GM23338 (cell line): ENCODE measurements at regions not wholly inside any gene's neighbourhood (a gene's known extent, or its start where the extent isn't known, plus 50 kb on each side); places are given as distances from the start of the nearest gene placed in this dataset.

Experiments used
- CREB1 ChIP-seq: fragments of 250-450 bp; sonication (Bioruptor Pico); IDR thresholded peaks from 2 replicates; pipeline ENCODE4 v1.5.0; 2020; ENCODE audit warnings: low read depth, mild to moderate bottlenecking, moderate library complexity
- ETS1 ChIP-seq: IDR thresholded peaks from 2 replicates; pipeline ENCODE4 v1.6.1; 2016; ENCODE audit warnings: antibody characterized with exemption
- EZH2 ChIP-seq: fragments of 200-600 bp; sonication (generic); IDR thresholded peaks from one replicate; pipeline ENCODE4 v1.8.0; 2017; ENCODE audit warnings: antibody characterized with exemption, mild to moderate bottlenecking, low read depth; ENCODE audit not compliant: unreplicated experiment
- EZH2phosphoT487 ChIP-seq: fragments of 200-600 bp; sonication (generic); IDR thresholded peaks from one replicate; pipeline ENCODE4 v1.8.1; 2018; ENCODE audit warnings: antibody characterized with exemption; ENCODE audit not compliant: unreplicated experiment
- JUNB ChIP-seq: IDR thresholded peaks from one replicate; pipeline ENCODE4 v1.6.1; 2016; ENCODE audit warnings: antibody characterized with exemption; ENCODE audit not compliant: unreplicated experiment
- NANOG ChIP-seq: IDR thresholded peaks from 2 replicates; pipeline ENCODE4 v1.6.1; 2016; ENCODE audit warnings: antibody characterized with exemption, borderline replicate concordance
- POLR2AphosphoS5 ChIP-seq: IDR thresholded peaks from 2 replicates; pipeline ENCODE4 v1.6.1; 2016; ENCODE audit warnings: antibody characterized with exemption, low read depth
- STAT1 ChIP-seq: IDR thresholded peaks from one replicate; pipeline ENCODE4 v1.6.1; 2016; ENCODE audit warnings: antibody characterized with exemption; ENCODE audit not compliant: unreplicated experiment
- ZNF114 ChIP-seq: fragments of 250-450 bp; sonication (Bioruptor Pico); IDR thresholded peaks from 2 replicates; pipeline ENCODE4 v1.5.0; 2020; ENCODE audit warnings: mild to moderate bottlenecking, moderate library complexity
- ZNF331 ChIP-seq: fragments of 250-450 bp; sonication (Bioruptor Pico); IDR thresholded peaks from 2 replicates; pipeline ENCODE4 v1.5.0; 2020; ENCODE audit warnings: low read depth, mild to moderate bottlenecking, moderate library complexity
- TF ChIP-seq, protein P1 (sequence below), 2 experiments: fragments of 200-600 bp in 1 of 2; sonication (generic) in 1 of 2; conservative IDR thresholded peaks; 2 replicates each; pipeline versions ENCODE4 v1.5.1 to v1.6.1; 2016 to 2017; ENCODE audit warnings: antibody characterized with exemption in 2 of 2, low read depth in 2 of 2, mild to moderate bottlenecking in 2 of 2, moderate library complexity in 1 of 2
- TF ChIP-seq, protein P2 (sequence below): IDR thresholded peaks from one replicate; pipeline ENCODE4 v1.6.1; 2018; ENCODE audit warnings: antibody characterized with exemption; ENCODE audit not compliant: unreplicated experiment
- TF ChIP-seq, protein P3 (sequence below): fragments of 250-450 bp; sonication (Bioruptor Pico); IDR thresholded peaks from 2 replicates; pipeline ENCODE4 v1.5.0; 2020; ENCODE audit warnings: mild to moderate bottlenecking, moderate library complexity

DNA sequence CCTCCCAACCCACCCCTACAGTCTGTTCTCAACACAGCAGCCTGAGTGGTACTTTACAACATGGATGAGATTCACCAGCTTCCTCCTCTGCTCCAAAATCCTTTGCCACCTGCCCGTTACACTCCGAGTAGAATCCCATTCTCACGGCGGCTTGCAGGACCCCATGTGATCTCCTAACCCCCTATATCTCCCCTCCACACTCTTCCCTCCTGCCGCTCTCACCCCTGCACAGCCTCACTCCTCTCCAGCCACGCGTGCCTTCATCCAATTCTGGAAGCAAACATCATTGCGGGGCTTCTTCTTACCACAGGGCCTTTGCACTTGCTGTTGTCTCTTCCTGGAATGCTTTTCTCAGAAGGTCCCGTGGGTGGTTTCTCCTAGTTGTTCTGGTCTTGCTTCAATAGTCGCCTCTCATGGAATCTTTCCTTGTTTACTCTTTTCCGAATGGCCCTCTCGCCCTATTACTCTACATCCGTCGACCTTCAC lies 472.3 kb downstream of the CDH26 start:
- TF ChIP-seq, protein P1, sequence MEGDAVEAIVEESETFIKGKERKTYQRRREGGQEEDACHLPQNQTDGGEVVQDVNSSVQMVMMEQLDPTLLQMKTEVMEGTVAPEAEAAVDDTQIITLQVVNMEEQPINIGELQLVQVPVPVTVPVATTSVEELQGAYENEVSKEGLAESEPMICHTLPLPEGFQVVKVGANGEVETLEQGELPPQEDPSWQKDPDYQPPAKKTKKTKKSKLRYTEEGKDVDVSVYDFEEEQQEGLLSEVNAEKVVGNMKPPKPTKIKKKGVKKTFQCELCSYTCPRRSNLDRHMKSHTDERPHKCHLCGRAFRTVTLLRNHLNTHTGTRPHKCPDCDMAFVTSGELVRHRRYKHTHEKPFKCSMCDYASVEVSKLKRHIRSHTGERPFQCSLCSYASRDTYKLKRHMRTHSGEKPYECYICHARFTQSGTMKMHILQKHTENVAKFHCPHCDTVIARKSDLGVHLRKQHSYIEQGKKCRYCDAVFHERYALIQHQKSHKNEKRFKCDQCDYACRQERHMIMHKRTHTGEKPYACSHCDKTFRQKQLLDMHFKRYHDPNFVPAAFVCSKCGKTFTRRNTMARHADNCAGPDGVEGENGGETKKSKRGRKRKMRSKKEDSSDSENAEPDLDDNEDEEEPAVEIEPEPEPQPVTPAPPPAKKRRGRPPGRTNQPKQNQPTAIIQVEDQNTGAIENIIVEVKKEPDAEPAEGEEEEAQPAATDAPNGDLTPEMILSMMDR (conservative IDR thresholded peaks at IDR 0.05; ENCODE audit: low read depth in 2 of 2) = no peak
- TF ChIP-seq ZNF331 (CRISPR knock-in tag) (no peak), EZH2 (no peak), POLR2AphosphoS5 (no peak), EZH2phosphoT487 (no peak), CREB1 (CRISPR knock-in tag) (no peak), ZNF114 (CRISPR knock-in tag) (no peak), NANOG (no peak), ETS1 (no peak), STAT1 (no peak), JUNB (no peak)
- TF ChIP-seq, protein P2, sequence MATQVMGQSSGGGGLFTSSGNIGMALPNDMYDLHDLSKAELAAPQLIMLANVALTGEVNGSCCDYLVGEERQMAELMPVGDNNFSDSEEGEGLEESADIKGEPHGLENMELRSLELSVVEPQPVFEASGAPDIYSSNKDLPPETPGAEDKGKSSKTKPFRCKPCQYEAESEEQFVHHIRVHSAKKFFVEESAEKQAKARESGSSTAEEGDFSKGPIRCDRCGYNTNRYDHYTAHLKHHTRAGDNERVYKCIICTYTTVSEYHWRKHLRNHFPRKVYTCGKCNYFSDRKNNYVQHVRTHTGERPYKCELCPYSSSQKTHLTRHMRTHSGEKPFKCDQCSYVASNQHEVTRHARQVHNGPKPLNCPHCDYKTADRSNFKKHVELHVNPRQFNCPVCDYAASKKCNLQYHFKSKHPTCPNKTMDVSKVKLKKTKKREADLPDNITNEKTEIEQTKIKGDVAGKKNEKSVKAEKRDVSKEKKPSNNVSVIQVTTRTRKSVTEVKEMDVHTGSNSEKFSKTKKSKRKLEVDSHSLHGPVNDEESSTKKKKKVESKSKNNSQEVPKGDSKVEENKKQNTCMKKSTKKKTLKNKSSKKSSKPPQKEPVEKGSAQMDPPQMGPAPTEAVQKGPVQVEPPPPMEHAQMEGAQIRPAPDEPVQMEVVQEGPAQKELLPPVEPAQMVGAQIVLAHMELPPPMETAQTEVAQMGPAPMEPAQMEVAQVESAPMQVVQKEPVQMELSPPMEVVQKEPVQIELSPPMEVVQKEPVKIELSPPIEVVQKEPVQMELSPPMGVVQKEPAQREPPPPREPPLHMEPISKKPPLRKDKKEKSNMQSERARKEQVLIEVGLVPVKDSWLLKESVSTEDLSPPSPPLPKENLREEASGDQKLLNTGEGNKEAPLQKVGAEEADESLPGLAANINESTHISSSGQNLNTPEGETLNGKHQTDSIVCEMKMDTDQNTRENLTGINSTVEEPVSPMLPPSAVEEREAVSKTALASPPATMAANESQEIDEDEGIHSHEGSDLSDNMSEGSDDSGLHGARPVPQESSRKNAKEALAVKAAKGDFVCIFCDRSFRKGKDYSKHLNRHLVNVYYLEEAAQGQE = no peak
- TF ChIP-seq, protein P3, sequence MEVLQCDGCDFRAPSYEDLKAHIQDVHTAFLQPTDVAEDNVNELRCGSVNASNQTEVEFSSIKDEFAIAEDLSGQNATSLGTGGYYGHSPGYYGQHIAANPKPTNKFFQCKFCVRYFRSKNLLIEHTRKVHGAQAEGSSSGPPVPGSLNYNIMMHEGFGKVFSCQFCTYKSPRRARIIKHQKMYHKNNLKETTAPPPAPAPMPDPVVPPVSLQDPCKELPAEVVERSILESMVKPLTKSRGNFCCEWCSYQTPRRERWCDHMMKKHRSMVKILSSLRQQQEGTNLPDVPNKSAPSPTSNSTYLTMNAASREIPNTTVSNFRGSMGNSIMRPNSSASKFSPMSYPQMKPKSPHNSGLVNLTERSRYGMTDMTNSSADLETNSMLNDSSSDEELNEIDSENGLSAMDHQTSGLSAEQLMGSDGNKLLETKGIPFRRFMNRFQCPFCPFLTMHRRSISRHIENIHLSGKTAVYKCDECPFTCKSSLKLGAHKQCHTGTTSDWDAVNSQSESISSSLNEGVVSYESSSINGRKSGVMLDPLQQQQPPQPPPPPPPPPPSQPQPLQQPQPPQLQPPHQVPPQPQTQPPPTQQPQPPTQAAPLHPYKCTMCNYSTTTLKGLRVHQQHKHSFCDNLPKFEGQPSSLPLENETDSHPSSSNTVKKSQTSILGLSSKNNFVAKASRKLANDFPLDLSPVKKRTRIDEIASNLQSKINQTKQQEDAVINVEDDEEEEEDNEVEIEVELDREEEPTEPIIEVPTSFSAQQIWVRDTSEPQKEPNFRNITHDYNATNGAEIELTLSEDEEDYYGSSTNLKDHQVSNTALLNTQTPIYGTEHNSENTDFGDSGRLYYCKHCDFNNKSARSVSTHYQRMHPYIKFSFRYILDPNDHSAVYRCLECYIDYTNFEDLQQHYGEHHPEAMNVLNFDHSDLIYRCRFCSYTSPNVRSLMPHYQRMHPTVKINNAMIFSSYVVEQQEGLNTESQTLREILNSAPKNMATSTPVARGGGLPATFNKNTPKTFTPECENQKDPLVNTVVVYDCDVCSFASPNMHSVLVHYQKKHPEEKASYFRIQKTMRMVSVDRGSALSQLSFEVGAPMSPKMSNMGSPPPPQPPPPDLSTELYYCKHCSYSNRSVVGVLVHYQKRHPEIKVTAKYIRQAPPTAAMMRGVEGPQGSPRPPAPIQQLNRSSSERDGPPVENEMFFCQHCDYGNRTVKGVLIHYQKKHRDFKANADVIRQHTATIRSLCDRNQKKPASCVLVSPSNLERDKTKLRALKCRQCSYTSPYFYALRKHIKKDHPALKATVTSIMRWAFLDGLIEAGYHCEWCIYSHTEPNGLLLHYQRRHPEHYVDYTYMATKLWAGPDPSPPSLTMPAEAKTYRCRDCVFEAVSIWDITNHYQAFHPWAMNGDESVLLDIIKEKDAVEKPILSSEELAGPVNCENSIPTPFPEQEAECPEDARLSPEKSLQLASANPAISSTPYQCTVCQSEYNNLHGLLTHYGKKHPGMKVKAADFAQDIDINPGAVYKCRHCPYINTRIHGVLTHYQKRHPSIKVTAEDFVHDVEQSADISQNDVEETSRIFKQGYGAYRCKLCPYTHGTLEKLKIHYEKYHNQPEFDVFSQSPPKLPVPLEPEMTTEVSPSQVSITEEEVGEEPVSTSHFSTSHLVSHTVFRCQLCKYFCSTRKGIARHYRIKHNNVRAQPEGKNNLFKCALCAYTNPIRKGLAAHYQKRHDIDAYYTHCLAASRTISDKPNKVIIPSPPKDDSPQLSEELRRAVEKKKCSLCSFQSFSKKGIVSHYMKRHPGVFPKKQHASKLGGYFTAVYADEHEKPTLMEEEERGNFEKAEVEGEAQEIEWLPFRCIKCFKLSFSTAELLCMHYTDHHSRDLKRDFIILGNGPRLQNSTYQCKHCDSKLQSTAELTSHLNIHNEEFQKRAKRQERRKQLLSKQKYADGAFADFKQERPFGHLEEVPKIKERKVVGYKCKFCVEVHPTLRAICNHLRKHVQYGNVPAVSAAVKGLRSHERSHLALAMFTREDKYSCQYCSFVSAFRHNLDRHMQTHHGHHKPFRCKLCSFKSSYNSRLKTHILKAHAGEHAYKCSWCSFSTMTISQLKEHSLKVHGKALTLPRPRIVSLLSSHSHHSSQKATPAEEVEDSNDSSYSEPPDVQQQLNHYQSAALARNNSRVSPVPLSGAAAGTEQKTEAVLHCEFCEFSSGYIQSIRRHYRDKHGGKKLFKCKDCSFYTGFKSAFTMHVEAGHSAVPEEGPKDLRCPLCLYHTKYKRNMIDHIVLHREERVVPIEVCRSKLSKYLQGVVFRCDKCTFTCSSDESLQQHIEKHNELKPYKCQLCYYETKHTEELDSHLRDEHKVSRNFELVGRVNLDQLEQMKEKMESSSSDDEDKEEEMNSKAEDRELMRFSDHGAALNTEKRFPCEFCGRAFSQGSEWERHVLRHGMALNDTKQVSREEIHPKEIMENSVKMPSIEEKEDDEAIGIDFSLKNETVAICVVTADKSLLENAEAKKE (CRISPR knock-in tag) = no peak
